Panc1 (cell line): ENCODE measurements at regions not wholly inside any gene's neighbourhood (a gene's known extent, or its start where the extent isn't known, plus 50 kb on each side); places are given as distances from the start of the nearest gene placed in this dataset.

Experiments used
- ATAC-seq: fragments of 200-7000 bp; cut with Tn5 transposase; 2 replicates; pipeline ENCODE4 v1.9.1; 2020; ENCODE audit warnings: mild to moderate bottlenecking, moderate library complexity
- BruUV-seq: library from RNA; stranded (reverse); fragments of 400-500 nt; replicated peaks from 2 replicates; lab custom pipeline; 2021; lab: Mats Ljungman, UMichigan
- CTCF ChIA-PET: fragments of 300-600 bp; sonication (Branson Sonifier 250); formaldehyde crosslinking; loops from one replicate; lab custom pipeline; 2022; ENCODE audit warnings: antibody characterized with exemption; lab: Charles Lee
- POLR2A ChIA-PET: fragments of 300-600 bp; sonication (Branson Sonifier 250); formaldehyde crosslinking; loops from one replicate; lab custom pipeline; 2022; ENCODE audit warnings: antibody characterized with exemption; lab: Charles Lee
- DNase-seq: peaks from one replicate; pipeline ENCODE4 v3.0.0-alpha.2; 2010; ENCODE audit warnings: low read depth, low spot score
- H3K27ac ChIP-seq: 2 replicates; pipeline ENCODE4 v1.5.1; 2011; ENCODE audit warnings: mild to moderate bottlenecking, low read length, inconsistent platforms
- H3K27me3 ChIP-seq: fragments of 200-500 bp; sonication (Bioruptor generic); 2 replicates; pipeline ENCODE4 v1.6.0; 2014; ENCODE audit warnings: low read length, inconsistent platforms; ENCODE audit not compliant: control insufficient read depth, insufficient read depth
- H3K36me3 ChIP-seq: fragments of 200-500 bp; sonication (Bioruptor generic); 2 replicates; pipeline ENCODE4 v1.5.1; 2014; ENCODE audit warnings: inconsistent platforms, mild to moderate bottlenecking, low read length, moderate library complexity; ENCODE audit not compliant: control insufficient read depth, insufficient read depth
- H3K4me1 ChIP-seq: 2 replicates; pipeline ENCODE4 v1.5.1; 2011; ENCODE audit warnings: inconsistent platforms, mild to moderate bottlenecking, low read length, moderate library complexity; ENCODE audit not compliant: control insufficient read depth, insufficient read depth
- H3K4me3 ChIP-seq, 2 experiments: 2 replicates each; pipeline ENCODE4 v1.5.1; 2011 to 2012; ENCODE audit warnings: low read depth in 2 of 2, low read length in 2 of 2, mild to moderate bottlenecking in 2 of 2, inconsistent platforms in 1 of 2, moderate library complexity in 1 of 2
- H3K9me3 ChIP-seq: fragments of 200-500 bp; sonication (Bioruptor generic); 2 replicates; pipeline ENCODE4 v1.5.1; 2014; ENCODE audit warnings: low read depth, mild to moderate bottlenecking, inconsistent platforms, low read length, moderate library complexity; ENCODE audit not compliant: control insufficient read depth, insufficient read depth
- POLR2AphosphoS5 ChIP-seq: IDR thresholded peaks from 2 replicates; pipeline ENCODE4 v1.6.1; 2012; ENCODE audit warnings: mild to moderate bottlenecking, low read depth, low read length, moderate library complexity
- SIN3A ChIP-seq: IDR thresholded peaks from 2 replicates; pipeline ENCODE4 v1.6.1; 2012; ENCODE audit warnings: low read depth, mild to moderate bottlenecking, low read length, moderate library complexity, borderline replicate concordance; ENCODE audit not compliant: insufficient read depth
- TCF7L2 ChIP-seq: IDR thresholded peaks from 2 replicates; pipeline ENCODE4 v1.6.1; 2011; ENCODE audit warnings: mild to moderate bottlenecking, low read depth, low read length, inconsistent platforms
- in situ Hi-C: cut with HindIII; loops from 2 replicates; pipeline ENCODE4 v1.10.0; 2016; ENCODE audit warnings: low sequenced_read_pairs, low pct_unique_long_range_greater_than_20kb
- intact Hi-C: fragments of 100-400 bp; cut with micrococcal nuclease; formaldehyde crosslinking; loops from one replicate; pipeline ENCODE4 v1.10.0; 2022; ENCODE audit not compliant: unreplicated experiment
- TF ChIP-seq, protein P1 (sequence below): fragments of 450-650 bp; IDR thresholded peaks from 2 replicates; pipeline ENCODE4 v1.5.1; 2017; ENCODE audit warnings: mild to moderate bottlenecking
- TF ChIP-seq, protein P2 (sequence below), 2 experiments: IDR thresholded peaks; 2 replicates each; pipeline ENCODE4 v1.6.1; 2011 to 2012; ENCODE audit warnings: low read depth in 2 of 2, control low read depth in 1 of 2, low read length in 1 of 2, mild to moderate bottlenecking in 1 of 2, moderate library complexity in 1 of 2; ENCODE audit not compliant: insufficient read depth in 1 of 2

- CTCF ChIA-PET = interaction anchor here (0.6 kb wide), 1 partner anchor 313 kb away, joined by 3 read pairs; no protein-coding TSS in a partner anchor
- H3K4me1 ChIP-seq = no peaks in the 10 kb centered on the region
- no peak overlapping the region for H3K27ac ChIP-seq
- no peaks in the 10 kb centered on the region for H3K9me3 ChIP-seq
- DNase-seq = no peak
- no peak overlapping the region for H3K4me3 ChIP-seq
- intact Hi-C loops = no loop called here
- H3K36me3 ChIP-seq = no peaks in the 10 kb centered on the region
- no peak for ATAC-seq
- no TSS peak for BruUV-seq
- POLR2A ChIA-PET = no interaction called here
- in situ Hi-C loops = no loop called here
- H3K27me3 ChIP-seq = no peaks in the 10 kb centered on the region
- TF ChIP-seq POLR2AphosphoS5 (no peak), TCF7L2 (no peak), SIN3A (no peak)
- TF ChIP-seq, protein P1, sequence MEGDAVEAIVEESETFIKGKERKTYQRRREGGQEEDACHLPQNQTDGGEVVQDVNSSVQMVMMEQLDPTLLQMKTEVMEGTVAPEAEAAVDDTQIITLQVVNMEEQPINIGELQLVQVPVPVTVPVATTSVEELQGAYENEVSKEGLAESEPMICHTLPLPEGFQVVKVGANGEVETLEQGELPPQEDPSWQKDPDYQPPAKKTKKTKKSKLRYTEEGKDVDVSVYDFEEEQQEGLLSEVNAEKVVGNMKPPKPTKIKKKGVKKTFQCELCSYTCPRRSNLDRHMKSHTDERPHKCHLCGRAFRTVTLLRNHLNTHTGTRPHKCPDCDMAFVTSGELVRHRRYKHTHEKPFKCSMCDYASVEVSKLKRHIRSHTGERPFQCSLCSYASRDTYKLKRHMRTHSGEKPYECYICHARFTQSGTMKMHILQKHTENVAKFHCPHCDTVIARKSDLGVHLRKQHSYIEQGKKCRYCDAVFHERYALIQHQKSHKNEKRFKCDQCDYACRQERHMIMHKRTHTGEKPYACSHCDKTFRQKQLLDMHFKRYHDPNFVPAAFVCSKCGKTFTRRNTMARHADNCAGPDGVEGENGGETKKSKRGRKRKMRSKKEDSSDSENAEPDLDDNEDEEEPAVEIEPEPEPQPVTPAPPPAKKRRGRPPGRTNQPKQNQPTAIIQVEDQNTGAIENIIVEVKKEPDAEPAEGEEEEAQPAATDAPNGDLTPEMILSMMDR = no peak
- TF ChIP-seq, protein P2, sequence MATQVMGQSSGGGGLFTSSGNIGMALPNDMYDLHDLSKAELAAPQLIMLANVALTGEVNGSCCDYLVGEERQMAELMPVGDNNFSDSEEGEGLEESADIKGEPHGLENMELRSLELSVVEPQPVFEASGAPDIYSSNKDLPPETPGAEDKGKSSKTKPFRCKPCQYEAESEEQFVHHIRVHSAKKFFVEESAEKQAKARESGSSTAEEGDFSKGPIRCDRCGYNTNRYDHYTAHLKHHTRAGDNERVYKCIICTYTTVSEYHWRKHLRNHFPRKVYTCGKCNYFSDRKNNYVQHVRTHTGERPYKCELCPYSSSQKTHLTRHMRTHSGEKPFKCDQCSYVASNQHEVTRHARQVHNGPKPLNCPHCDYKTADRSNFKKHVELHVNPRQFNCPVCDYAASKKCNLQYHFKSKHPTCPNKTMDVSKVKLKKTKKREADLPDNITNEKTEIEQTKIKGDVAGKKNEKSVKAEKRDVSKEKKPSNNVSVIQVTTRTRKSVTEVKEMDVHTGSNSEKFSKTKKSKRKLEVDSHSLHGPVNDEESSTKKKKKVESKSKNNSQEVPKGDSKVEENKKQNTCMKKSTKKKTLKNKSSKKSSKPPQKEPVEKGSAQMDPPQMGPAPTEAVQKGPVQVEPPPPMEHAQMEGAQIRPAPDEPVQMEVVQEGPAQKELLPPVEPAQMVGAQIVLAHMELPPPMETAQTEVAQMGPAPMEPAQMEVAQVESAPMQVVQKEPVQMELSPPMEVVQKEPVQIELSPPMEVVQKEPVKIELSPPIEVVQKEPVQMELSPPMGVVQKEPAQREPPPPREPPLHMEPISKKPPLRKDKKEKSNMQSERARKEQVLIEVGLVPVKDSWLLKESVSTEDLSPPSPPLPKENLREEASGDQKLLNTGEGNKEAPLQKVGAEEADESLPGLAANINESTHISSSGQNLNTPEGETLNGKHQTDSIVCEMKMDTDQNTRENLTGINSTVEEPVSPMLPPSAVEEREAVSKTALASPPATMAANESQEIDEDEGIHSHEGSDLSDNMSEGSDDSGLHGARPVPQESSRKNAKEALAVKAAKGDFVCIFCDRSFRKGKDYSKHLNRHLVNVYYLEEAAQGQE (IDR thresholded peaks at IDR 0.05; ENCODE audit: insufficient read depth in 1 of 2, low read depth in 2 of 2, low read length in 1 of 2) = no peak
Observed at GRCh38 chr7:68424658-68425297, 1173.5 kb upstream of the AUTS2 start.

GRCh38 chr7:68425377-68425776, 1172.9 kb upstream of the AUTS2 start:
- Histone ChIP-seq H3K27ac (no peak overlapping the region), H3K4me1 (no peaks in the 10 kb centered on the region), H3K4me3 (no peak overlapping the region), H3K36me3 (no peaks in the 10 kb centered on the region), H3K27me3 (no peaks in the 10 kb centered on the region), H3K9me3 (no peaks in the 10 kb centered on the region)
- CTCF ChIA-PET = no interaction called here
- intact Hi-C loops = no loop called here
- DNase-seq = no peak
- POLR2A ChIA-PET = no interaction called here
- TF ChIP-seq TCF7L2 (no peak), POLR2AphosphoS5 (no peak)
- in situ Hi-C loops = no loop called here
- ATAC-seq = no peak
- no TSS peak for BruUV-seq

DNA sequence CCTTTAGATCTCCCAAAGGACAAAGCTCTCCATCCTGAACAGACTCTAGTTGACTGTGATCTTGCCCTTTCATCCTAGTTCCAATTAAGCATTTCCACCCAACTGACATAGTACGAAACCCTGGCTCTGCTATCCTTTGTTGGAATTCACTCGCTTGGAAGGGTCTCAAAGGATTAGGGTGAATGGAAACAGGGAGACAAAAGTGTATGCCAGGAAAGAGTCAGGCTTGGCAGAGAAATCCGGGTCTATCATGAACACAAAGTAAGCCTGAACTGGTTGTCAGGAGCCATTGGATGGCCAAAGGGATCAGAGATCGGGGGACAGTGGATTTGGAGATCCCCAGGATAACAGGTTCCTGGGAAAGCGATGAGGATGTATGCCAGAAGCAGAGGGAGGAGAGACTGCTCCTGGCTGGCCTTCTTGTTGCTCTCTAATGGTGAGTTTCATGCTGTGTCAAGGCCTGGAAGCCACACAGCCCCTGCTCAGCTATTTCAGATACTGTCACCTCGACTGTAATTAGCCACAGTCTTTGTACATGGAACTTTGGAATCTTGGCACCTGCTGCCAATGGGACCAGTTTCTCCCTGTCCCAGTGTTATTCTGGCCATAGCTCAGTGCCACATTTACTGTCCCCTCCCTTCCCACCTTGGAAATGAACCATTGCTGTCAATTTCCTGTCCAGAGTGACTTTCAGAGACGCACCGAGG, 1168.7 kb upstream of the AUTS2 start:
- H3K27ac ChIP-seq = no peak overlapping the region
- no peak overlapping the region for H3K4me3 ChIP-seq
- ChIA-PET CTCF (no interaction called here), POLR2A (no interaction called here)
- ATAC-seq (no peak), DNase-seq (no peak)
- in situ Hi-C loops = no loop called here
- TF ChIP-seq POLR2AphosphoS5 (no peak), TCF7L2 (no peak)
- TF ChIP-seq, protein P1 = no peak
- TF ChIP-seq, protein P2 (IDR thresholded peaks at IDR 0.05; ENCODE audit: insufficient read depth in 1 of 2, low read depth in 2 of 2, low read length in 1 of 2) = no peak
- no peaks in the 10 kb centered on the region for H3K36me3 ChIP-seq
- intact Hi-C loops = no loop called here
- no peaks in the 10 kb centered on the region for H3K27me3 ChIP-seq
- no peaks in the 10 kb centered on the region for H3K9me3 ChIP-seq
- no peaks in the 10 kb centered on the region for H3K4me1 ChIP-seq
- BruUV-seq = no TSS peak
